ENCODE measurements at regions not wholly inside any gene's neighbourhood (a gene's known extent, or its start where the extent isn't known, plus 50 kb on each side); places are given as distances from the start of the nearest gene placed in this dataset.

- Histone ChIP-seq H3K9me3 (ENCODE audit: low read depth, low read length, poor library complexity, severe bottlenecking) (no peaks in the 10 kb centered on the region), H3K4me1 (ENCODE audit: insufficient read depth, low read length, poor library complexity, severe bottlenecking) (no peaks in the 10 kb centered on the region), H3K27ac (ENCODE audit: low read depth, low read length, poor library complexity, severe bottlenecking) (no peak overlapping the region), H3K4me3 (ENCODE audit: low read depth, low read length, poor library complexity, severe bottlenecking) (no peak overlapping the region), H3K36me3 (ENCODE audit: insufficient read depth, low read length, poor library complexity, severe bottlenecking) (no peaks in the 10 kb centered on the region), H3K27me3 (replicated peaks; ENCODE audit: insufficient read depth, low read depth, low read length, poor library complexity) (peaks cover 4% of the 10 kb centered on the region)
- BruUV-seq (replicated peaks) = no TSS peak
- no peak for TF ChIP-seq CTCF (conservative IDR thresholded peaks at IDR 0.05; ENCODE audit: low read depth, low read length)
- TF ChIP-seq EZH2 (IDR thresholded peaks at IDR 0.05; ENCODE audit: borderline replicate concordance, low read depth, low read length, poor library complexity, severe bottlenecking) = no peak
- intact Hi-C loops (cut with micrococcal nuclease; ENCODE audit: unreplicated experiment) = no loop called here
- CTCF ChIA-PET = no interaction called here
- DNase-seq (ENCODE audit: low spot score) = no peak
- POLR2A ChIA-PET (ENCODE audit: low non-redundant PET) = no interaction called here
These were observed 210.3 kb upstream of the ZBED5 start for GRCh38 chr11:11068113-11068512.

GRCh38 chr11:11065396-11065795 is 207.5 kb upstream of the ZBED5 start:
- Histone ChIP-seq H3K4me3 (ENCODE audit: low read depth, low read length, poor library complexity, severe bottlenecking) (no peak overlapping the region), H3K9me3 (ENCODE audit: low read depth, low read length, poor library complexity, severe bottlenecking) (no peaks in the 10 kb centered on the region), H3K27me3 (replicated peaks; ENCODE audit: insufficient read depth, low read depth, low read length, poor library complexity) (peaks cover 4% of the 10 kb centered on the region), H3K27ac (ENCODE audit: low read depth, low read length, poor library complexity, severe bottlenecking) (no peak overlapping the region), H3K4me1 (ENCODE audit: insufficient read depth, low read length, poor library complexity, severe bottlenecking) (no peaks in the 10 kb centered on the region), H3K36me3 (ENCODE audit: insufficient read depth, low read length, poor library complexity, severe bottlenecking) (no peaks in the 10 kb centered on the region)
- POLR2A ChIA-PET (ENCODE audit: low non-redundant PET) = no interaction called here
- no TSS peak for BruUV-seq (replicated peaks)
- DNase-seq (ENCODE audit: low spot score) = no peak
- TF ChIP-seq EZH2 (IDR thresholded peaks at IDR 0.05; ENCODE audit: borderline replicate concordance, low read depth, low read length, poor library complexity, severe bottlenecking) = no peak
- TF ChIP-seq CTCF (conservative IDR thresholded peaks at IDR 0.05; ENCODE audit: low read depth, low read length) = no peak
- CTCF ChIA-PET = no interaction called here
- intact Hi-C loops (cut with micrococcal nuclease; ENCODE audit: unreplicated experiment) = no loop called here

GRCh38 chr11:11057472-11057854 is 199.6 kb upstream of the ZBED5 start:
- Histone ChIP-seq H3K27ac (ENCODE audit: low read depth, low read length, poor library complexity, severe bottlenecking) (no peak overlapping the region), H3K4me3 (ENCODE audit: low read depth, low read length, poor library complexity, severe bottlenecking) (no peak overlapping the region), H3K27me3 (replicated peaks; ENCODE audit: insufficient read depth, low read depth, low read length, poor library complexity) (peaks cover 8% of the 10 kb centered on the region), H3K9me3 (ENCODE audit: low read depth, low read length, poor library complexity, severe bottlenecking) (no peaks in the 10 kb centered on the region), H3K36me3 (ENCODE audit: insufficient read depth, low read length, poor library complexity, severe bottlenecking) (no peaks in the 10 kb centered on the region), H3K4me1 (ENCODE audit: insufficient read depth, low read length, poor library complexity, severe bottlenecking) (no peaks in the 10 kb centered on the region)
- POLR2A ChIA-PET (ENCODE audit: low non-redundant PET) = no interaction called here
- no peak for DNase-seq (ENCODE audit: low spot score)
- intact Hi-C loops (cut with micrococcal nuclease; ENCODE audit: unreplicated experiment) = no loop called here
- TF ChIP-seq CTCF (conservative IDR thresholded peaks at IDR 0.05; ENCODE audit: low read depth, low read length) (no peak), EZH2 (IDR thresholded peaks at IDR 0.05; ENCODE audit: borderline replicate concordance, low read depth, low read length, poor library complexity, severe bottlenecking) (no peak)
- BruUV-seq (replicated peaks) = no TSS peak
- CTCF ChIA-PET = no interaction called here

Data from A673 (cell line).